ACHN (cell line): ENCODE measurements at regions not wholly inside any gene's neighbourhood (a gene's known extent, or its start where the extent isn't known, plus 50 kb on each side); places are given as distances from the start of the nearest gene placed in this dataset.
"Not testable (repeated sequence)": the region's sequence is repeated elsewhere in the genome, so short reads cannot be mapped to it uniquely, and the experiment has no call there.

ENCODE experiments used
- DNase-seq: peaks from one replicate; pipeline ENCODE4 v3.0.0-alpha.2; 2015
- in situ Hi-C: cut with HindIII; loops from 2 replicates; pipeline ENCODE4 v1.10.0; 2017; ENCODE audit warnings: low sequenced_read_pairs, low pct_ligation_motif_present, low pct_unique_long_range_greater_than_20kb

GRCh38 chr6:134752445-134752844, 197.5 kb downstream of the ALDH8A1 start:
- in situ Hi-C loops = no loop called here
- no peak for DNase-seq

- DNase-seq = no peak
- in situ Hi-C loops = no loop called here
These were observed 199.2 kb downstream of the ALDH8A1 start for GRCh38 chr6:134750669-134751068.

- no peak for DNase-seq
These were observed 201.4 kb downstream of the ALDH8A1 start for GRCh38 chr6:134748484-134748883.

GRCh38 chr6:134747197-134747596, 202.7 kb downstream of the ALDH8A1 start:
- in situ Hi-C loops = not testable (repeated sequence)

More at GRCh38 chr6:134748484-134748883, 201.4 kb downstream of the ALDH8A1 start:
- in situ Hi-C loops = no loop called here

GRCh38 chr6:134746140-134746539, 203.8 kb downstream of the ALDH8A1 start:
- in situ Hi-C loops = no loop called here
- no peak for DNase-seq

More at GRCh38 chr6:134747197-134747596, 202.7 kb downstream of the ALDH8A1 start:
- not testable (repeated sequence) for DNase-seq

- in situ Hi-C loops = not testable (repeated sequence)
These were observed 204.7 kb downstream of the ALDH8A1 start for GRCh38 chr6:134745192-134745591.

GRCh38 chr6:134744301-134744700, 205.6 kb downstream of the ALDH8A1 start:
- in situ Hi-C loops = no loop called here
- DNase-seq = no peak

More at GRCh38 chr6:134745192-134745591, 204.7 kb downstream of the ALDH8A1 start:
- not testable (repeated sequence) for DNase-seq

GRCh38 chr6:134741200-134741536, 208.7 kb downstream of the ALDH8A1 start:
- in situ Hi-C loops = no loop called here
- peak; percentile 30 for DNase-seq

GRCh38 chr6:134740473-134741199, 209.3 kb downstream of the ALDH8A1 start:
- in situ Hi-C loops = no loop called here
- no peak for DNase-seq

- in situ Hi-C loops = no loop called here
- DNase-seq = no peak
These were observed 209.9 kb downstream of the ALDH8A1 start for GRCh38 chr6:134740027-134740373.

GRCh38 chr6:134739299-134740026, 210.4 kb downstream of the ALDH8A1 start:
- in situ Hi-C loops = no loop called here
- DNase-seq = no peak

GRCh38 chr6:134738211-134738885, 211.6 kb downstream of the ALDH8A1 start:
- in situ Hi-C loops = no loop called here
- no peak for DNase-seq

GRCh38 chr6:134735461-134735860, 214.4 kb downstream of the ALDH8A1 start:
- in situ Hi-C loops = no loop called here

GRCh38 chr6:134734312-134734869, 215.5 kb downstream of the ALDH8A1 start:
- DNase-seq = no peak
- in situ Hi-C loops = no loop called here

More at GRCh38 chr6:134735461-134735860, 214.4 kb downstream of the ALDH8A1 start:
- peak; percentile 35 for DNase-seq

GRCh38 chr6:134733801-134734200, 216.1 kb downstream of the ALDH8A1 start:
- in situ Hi-C loops = no loop called here
- no peak for DNase-seq

- no peak for DNase-seq
- in situ Hi-C loops = no loop called here
These were observed 217.1 kb downstream of the ALDH8A1 start for GRCh38 chr6:134732763-134733162.

GRCh38 chr6:134731615-134732014, 218.3 kb downstream of the ALDH8A1 start:
- in situ Hi-C loops = no loop called here
- DNase-seq = no peak

- DNase-seq = no peak
- in situ Hi-C loops = no loop called here
These were observed 219.9 kb downstream of the ALDH8A1 start for GRCh38 chr6:134730013-134730412.

- DNase-seq = no peak
- in situ Hi-C loops = no loop called here
These were observed 220.3 kb downstream of the ALDH8A1 start for GRCh38 chr6:134729561-134729960.
